ENCODE measurements at regions not wholly inside any gene's neighbourhood (a gene's known extent, or its start where the extent isn't known, plus 50 kb on each side); places are given as distances from the start of the nearest gene placed in this dataset.
A peak's percentile ranks its signal among the peaks of the same experiment; 100 is the strongest.

DNA sequence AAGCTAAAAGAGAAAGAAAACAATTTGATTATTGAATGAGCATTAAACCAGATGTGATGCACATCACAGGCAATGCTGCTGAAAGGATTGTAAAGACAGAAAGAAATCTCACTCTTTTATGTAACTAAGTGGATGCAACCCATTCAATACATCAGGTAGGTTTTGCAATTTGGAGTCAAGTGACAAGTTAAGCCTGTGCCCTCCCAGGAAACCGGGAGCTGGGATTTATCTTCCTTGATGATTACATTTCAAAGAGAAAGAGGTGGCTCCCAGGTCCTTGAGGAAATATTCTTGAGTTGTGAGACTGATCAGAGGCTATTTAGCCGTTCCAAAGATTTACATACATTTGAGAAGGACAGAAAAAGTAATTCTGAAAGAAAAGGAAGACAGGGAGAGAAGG lies 219.0 kb upstream of the PROK2 start:
- no peak overlapping the region for H2BK20ac ChIP-seq (ENCODE audit: low read length)
- FAIRE-seq (no peak), DNase-seq (ENCODE audit: low read depth in 1 of 2, low spot score in 2 of 2) (no peak)
- H2AFZ ChIP-seq (ENCODE audit: low read length): no peak overlapping the region
- no peak overlapping the region for H3K9ac ChIP-seq (replicated peaks in 1 of 4; ENCODE audit: extremely low read depth in 1 of 4, low read depth in 3 of 4, low read length in 3 of 4)
- peaks cover 9 to 22% of the 10 kb centered on the region in 2 experiments for H3K9me3 ChIP-seq (ENCODE audit: insufficient read depth in 2 of 2, low read depth in 1 of 2, low read length in 1 of 2)
- H3K4me3 ChIP-seq (ENCODE audit: extremely low read depth in 1 of 4, insufficient read depth in 2 of 4, low read depth in 3 of 4, low read length in 4 of 4): no peak overlapping the region; a peak in 1 of 8 replicates
- CTCF ChIA-PET (ENCODE audit: partially characterized antibody): interaction anchor here (1.0 to 1.8 kb wide), 2 partner anchors 16 to 17 kb away, joined by 3 to 6 read pairs; no protein-coding TSS in a partner anchor
- peaks cover 0 to 2% (median 0%) of the 10 kb centered on the region in 4 experiments; a peak in 1 of 8 replicates for H3K36me3 ChIP-seq (ENCODE audit: control insufficient read depth in 2 of 4, insufficient read depth in 4 of 4, low read length in 3 of 4)
- no peak overlapping the region for H2BK15ac ChIP-seq (ENCODE audit: low read length)
- H3K79me2 ChIP-seq (ENCODE audit: control insufficient read depth in 1 of 2, insufficient read depth in 2 of 2, low read length in 2 of 2): no peaks in the 10 kb centered on the region
- 39% methylated on average over 2 of the region's 2 CpGs; no CpG with 5 or more reads in 1 of the 2 experiments for WGBS, 2 experiments (ENCODE audit: extremely low coverage in 1 of 2, insufficient coverage in 1 of 2, insufficient read length in 1 of 2, insufficient replicate concordance in 2 of 2, low coverage in 1 of 2, low lambda C conversion rate in 2 of 2, missing lambda C conversion rate in 1 of 2)
- H3K79me1 ChIP-seq (ENCODE audit: low read depth, low read length): no peaks in the 10 kb centered on the region
- no peak overlapping the region for H3K27ac ChIP-seq (ENCODE audit: low read depth, low read length)
- no peak overlapping the region for H2BK12ac ChIP-seq (ENCODE audit: low read depth, low read length)
- H2AK5ac ChIP-seq (ENCODE audit: low read depth, low read length): no peak overlapping the region
- no peak overlapping the region for H4K8ac ChIP-seq (ENCODE audit: extremely low read depth, insufficient read depth, low read length)
- no peak overlapping the region for H3K18ac ChIP-seq (ENCODE audit: extremely low read depth, low read length)
- H3K27me3 ChIP-seq (replicated peaks in 1 of 4; ENCODE audit: control insufficient read depth in 3 of 4, extremely low read depth in 1 of 4, insufficient read depth in 3 of 4, low read length in 3 of 4): no peaks in the 10 kb centered on the region
- H3K23me2 ChIP-seq (ENCODE audit: low read depth, low read length): no peaks in the 10 kb centered on the region
- no peak overlapping the region for H2BK120ac ChIP-seq (replicated peaks; ENCODE audit: low read depth, low read length)
- peak; percentile 19; the same call in 1 of the 2 replicates for TF ChIP-seq CEBPB (IDR thresholded peaks at IDR 0.05; ENCODE audit: low read depth, low read length)
- no peak for TF ChIP-seq TEAD4 (IDR thresholded peaks at IDR 0.05; ENCODE audit: low read depth, low read length)
- no peak overlapping the region for H4K91ac ChIP-seq (replicated peaks; ENCODE audit: insufficient read length, low read length)
- no peak overlapping the region for H3K4ac ChIP-seq (replicated peaks; ENCODE audit: insufficient read length, low read depth, low read length)
- POLR2A ChIA-PET (ENCODE audit: partially characterized antibody): interaction anchor here (0.6 to 3.4 kb wide), 4 partner anchors 9 to 25 kb away, joined by 3 to 15 read pairs (median 4); no protein-coding TSS in a partner anchor
- no peak overlapping the region for H3K23ac ChIP-seq (ENCODE audit: insufficient read length)
- no peaks in the 10 kb centered on the region for H4K20me1 ChIP-seq (replicated peaks in 1 of 2; ENCODE audit: control insufficient read depth in 1 of 2, insufficient read depth in 2 of 2, low read length in 2 of 2)
- H3K14ac ChIP-seq (ENCODE audit: insufficient read length): no peak overlapping the region
- no peak overlapping the region for H3K56ac ChIP-seq (replicated peaks; ENCODE audit: insufficient read length, low read depth, low read length)
- H3K4me2 ChIP-seq (ENCODE audit: insufficient read depth in 1 of 2, low read depth in 2 of 2, low read length in 2 of 2): no peak overlapping the region
- H3K4me1 ChIP-seq (replicated peaks in 1 of 4; ENCODE audit: control insufficient read depth in 3 of 4, insufficient read depth in 4 of 4, low read length in 3 of 4): peaks cover 4 to 17% (median 9%) of the 10 kb centered on the region in 4 experiments; a peak in 6 of 7 replicates
- 0 out of 2 replicates have a peak overlapping the region, but pooled peaks have one; percentile 39 for H2BK5ac ChIP-seq (ENCODE audit: low read depth, low read length)
- no peak overlapping the region for H4K5ac ChIP-seq (ENCODE audit: insufficient read length, low read depth, low read length)

Data from H1 (cell line).